H1 (cell line): ENCODE measurements at regions not wholly inside any gene's neighbourhood (a gene's known extent, or its start where the extent isn't known, plus 50 kb on each side); places are given as distances from the start of the nearest gene placed in this dataset.

Experiments
- CTCF ChIA-PET: fragments of 300-600 bp; sonication (Branson Sonifier 250); formaldehyde crosslinking; loops from one replicate; lab custom pipeline; 2021; ENCODE audit not compliant: partially characterized antibody; lab: Charles Lee
- POLR2A ChIA-PET: fragments of 300-600 bp; sonication (Branson Sonifier 250); formaldehyde crosslinking; loops from one replicate; lab custom pipeline; 2021; ENCODE audit warnings: inconsistent platforms; ENCODE audit not compliant: partially characterized antibody; lab: Charles Lee
- DNase-seq, 2 experiments: peaks; one replicate each; pipeline versions ENCODE4 v3.0.0 to v3.0.0-alpha.2; 2010 to 2022; ENCODE audit warnings: low spot score in 2 of 2, low read depth in 1 of 2, mixed read lengths in 1 of 2
- FAIRE-seq: peaks from 2 replicates; lab custom pipeline; 2011; peaks lifted over from hg19 to GRCh38; lab: Jason Lieb, UNC
- H2AFZ ChIP-seq: 2 replicates; pipeline ENCODE4 v1.8.1; 2012; ENCODE audit warnings: low read length, inconsistent platforms
- H2AK5ac ChIP-seq: 2 replicates; pipeline ENCODE4 v1.6.1; 2013; ENCODE audit warnings: low read depth, low read length
- H2BK120ac ChIP-seq: replicated peaks from 2 replicates; pipeline ENCODE3; 2013; ENCODE audit warnings: low read depth, low read length, inconsistent platforms
- H2BK12ac ChIP-seq: 2 replicates; pipeline ENCODE4 v1.6.1; 2013; ENCODE audit warnings: low read depth, low read length
- H2BK15ac ChIP-seq: 2 replicates; pipeline ENCODE4 v1.6.1; 2013; ENCODE audit warnings: low read length
- H2BK20ac ChIP-seq: 2 replicates; pipeline ENCODE4 v1.6.1; 2013; ENCODE audit warnings: low read length
- H2BK5ac ChIP-seq: 2 replicates; pipeline ENCODE4 v1.6.1; 2013; ENCODE audit warnings: low read depth, low read length
- H3K14ac ChIP-seq: 2 replicates; pipeline ENCODE4 v1.6.1; 2013; ENCODE audit warnings: inconsistent platforms; ENCODE audit not compliant: insufficient read length
- H3K18ac ChIP-seq: 2 replicates; pipeline ENCODE4 v1.6.1; 2013; ENCODE audit warnings: low read length; ENCODE audit errors: extremely low read depth
- H3K23ac ChIP-seq: 2 replicates; pipeline ENCODE4 v1.6.1; 2013; ENCODE audit warnings: inconsistent platforms; ENCODE audit not compliant: insufficient read length
- H3K23me2 ChIP-seq: 2 replicates; pipeline ENCODE4 v1.6.1; 2013; ENCODE audit warnings: low read depth, low read length
- H3K27ac ChIP-seq: 2 replicates; pipeline ENCODE4 v1.6.1; 2011; ENCODE audit warnings: low read depth, low read length, inconsistent platforms
- H3K27me3 ChIP-seq, 4 experiments: replicated peaks in 1 of 4; 1 replicate in 1 of 4; 2 replicates in 3 of 4; pipeline versions ENCODE4 v1.6.1 to v1.8.1; 2011 to 2013; ENCODE audit warnings: low read length in 3 of 4, mild to moderate bottlenecking in 3 of 4, inconsistent platforms in 2 of 4, mixed read lengths in 2 of 4, moderate library complexity in 1 of 4; ENCODE audit not compliant: control insufficient read depth in 3 of 4, insufficient read depth in 3 of 4; ENCODE audit errors: extremely low read depth in 1 of 4
- H3K36me3 ChIP-seq, 4 experiments: 2 replicates each; pipeline versions ENCODE4 v1.6.1 to v1.8.1; 2011 to 2013; ENCODE audit warnings: mild to moderate bottlenecking in 4 of 4, low read length in 3 of 4, moderate library complexity in 2 of 4, control low read depth in 1 of 4, inconsistent platforms in 1 of 4; ENCODE audit not compliant: insufficient read depth in 4 of 4, control insufficient read depth in 2 of 4
- H3K4ac ChIP-seq: replicated peaks from 2 replicates; pipeline ENCODE3; 2013; ENCODE audit warnings: low read length, low read depth, mixed read lengths, inconsistent platforms; ENCODE audit not compliant: insufficient read length
- H3K4me1 ChIP-seq, 4 experiments: replicated peaks in 1 of 4; 1 replicate in 1 of 4; 2 replicates in 3 of 4; pipeline versions ENCODE4 v1.6.1 to v1.8.1; 2011 to 2013; ENCODE audit warnings: low read length in 3 of 4, inconsistent platforms in 2 of 4, mixed read lengths in 1 of 4; ENCODE audit not compliant: insufficient read depth in 4 of 4, control insufficient read depth in 3 of 4
- H3K4me2 ChIP-seq, 2 experiments: 2 replicates each; pipeline versions ENCODE4 v1.6.1 to v1.8.1; 2011 to 2013; ENCODE audit warnings: low read depth in 2 of 2, low read length in 2 of 2, control low read depth in 1 of 2, inconsistent platforms in 1 of 2, mild to moderate bottlenecking in 1 of 2; ENCODE audit not compliant: insufficient read depth in 1 of 2
- H3K4me3 ChIP-seq, 4 experiments: fragments of 200-600, 300-600 bp in 1 of 4; sonication (generic), shearing (Covaris generic), sonication (Bioruptor Twin) in 1 of 4; 2 replicates each; pipeline versions ENCODE4 v1.5.1 to v1.8.1; 2011 to 2016; ENCODE audit warnings: low read length in 4 of 4, low read depth in 3 of 4, control low read depth in 2 of 4, inconsistent platforms in 2 of 4, mild to moderate bottlenecking in 2 of 4, mixed read lengths in 1 of 4, moderate library complexity in 1 of 4; ENCODE audit not compliant: insufficient read depth in 2 of 4; ENCODE audit errors: extremely low read depth in 1 of 4
- H3K56ac ChIP-seq: replicated peaks from 2 replicates; pipeline ENCODE3; 2013; ENCODE audit warnings: low read depth, mild to moderate bottlenecking, mixed read lengths, low read length, inconsistent platforms; ENCODE audit not compliant: insufficient read length
- H3K79me1 ChIP-seq: 2 replicates; pipeline ENCODE4 v1.6.1; 2013; ENCODE audit warnings: low read depth, low read length, control low read depth
- H3K79me2 ChIP-seq, 2 experiments: 2 replicates each; pipeline versions ENCODE4 v1.6.1 to v1.8.1; 2012 to 2013; ENCODE audit warnings: low read length in 2 of 2, mild to moderate bottlenecking in 2 of 2, inconsistent platforms in 1 of 2; ENCODE audit not compliant: insufficient read depth in 2 of 2, control insufficient read depth in 1 of 2
- H3K9ac ChIP-seq, 4 experiments: replicated peaks in 1 of 4; 1 replicate in 1 of 4; 2 replicates in 3 of 4; pipeline versions ENCODE4 v1.6.1 to v1.8.1; 2011 to 2013; ENCODE audit warnings: low read depth in 3 of 4, low read length in 3 of 4, control low read depth in 2 of 4, mild to moderate bottlenecking in 2 of 4, moderate library complexity in 2 of 4, inconsistent platforms in 1 of 4; ENCODE audit errors: extremely low read depth in 1 of 4
- H3K9me3 ChIP-seq, 2 experiments: 2 replicates each; pipeline versions ENCODE4 v1.6.1 to v1.8.1; 2012 to 2013; ENCODE audit warnings: mild to moderate bottlenecking in 2 of 2, moderate library complexity in 2 of 2, control low read depth in 1 of 2, inconsistent platforms in 1 of 2, low read depth in 1 of 2, low read length in 1 of 2, mixed read lengths in 1 of 2; ENCODE audit not compliant: insufficient read depth in 2 of 2
- H4K20me1 ChIP-seq, 2 experiments: replicated peaks in 1 of 2; 2 replicates each; pipeline versions ENCODE3 to v1.8.1; 2011 to 2013; ENCODE audit warnings: inconsistent platforms in 2 of 2, low read length in 2 of 2, mild to moderate bottlenecking in 1 of 2; ENCODE audit not compliant: insufficient read depth in 2 of 2, control insufficient read depth in 1 of 2
- H4K5ac ChIP-seq: 2 replicates; pipeline ENCODE4 v1.6.1; 2013; ENCODE audit warnings: low read length, low read depth, mixed read lengths, inconsistent platforms; ENCODE audit not compliant: insufficient read length
- H4K8ac ChIP-seq: 2 replicates; pipeline ENCODE4 v1.8.0; 2013; ENCODE audit warnings: mild to moderate bottlenecking, moderate library complexity, low read length, inconsistent platforms; ENCODE audit not compliant: insufficient read depth; ENCODE audit errors: extremely low read depth
- H4K91ac ChIP-seq: replicated peaks from 2 replicates; pipeline ENCODE3; 2013; ENCODE audit warnings: low read length, mixed read lengths, inconsistent platforms; ENCODE audit not compliant: insufficient read length
- TBP ChIP-seq: IDR thresholded peaks from 2 replicates; pipeline ENCODE4 v1.6.1; 2011; ENCODE audit warnings: low read depth, low read length, improper control_type of control experiment
- TEAD4 ChIP-seq: IDR thresholded peaks from 2 replicates; pipeline ENCODE4 v1.6.1; 2012; ENCODE audit warnings: low read depth, low read length, inconsistent platforms, mixed read lengths
- WGBS, 2 experiments: shearing (Covaris generic) in 1 of 2; methylation state at CpG; one replicate each; pipeline versions ENCODE4 v1.1.6 to v1.1.7; 2013 to 2015; ENCODE audit warnings: low lambda C conversion rate in 2 of 2, mixed read lengths in 2 of 2, inconsistent platforms in 1 of 2, low coverage in 1 of 2, missing lambda C conversion rate in 1 of 2; ENCODE audit not compliant: insufficient replicate concordance in 2 of 2, insufficient coverage in 1 of 2, insufficient read length in 1 of 2; ENCODE audit errors: extremely low coverage in 1 of 2, missing lambda C conversion rate in 1 of 2; 5-methylcytosine and 5-hydroxymethylcytosine counted together

DNA sequence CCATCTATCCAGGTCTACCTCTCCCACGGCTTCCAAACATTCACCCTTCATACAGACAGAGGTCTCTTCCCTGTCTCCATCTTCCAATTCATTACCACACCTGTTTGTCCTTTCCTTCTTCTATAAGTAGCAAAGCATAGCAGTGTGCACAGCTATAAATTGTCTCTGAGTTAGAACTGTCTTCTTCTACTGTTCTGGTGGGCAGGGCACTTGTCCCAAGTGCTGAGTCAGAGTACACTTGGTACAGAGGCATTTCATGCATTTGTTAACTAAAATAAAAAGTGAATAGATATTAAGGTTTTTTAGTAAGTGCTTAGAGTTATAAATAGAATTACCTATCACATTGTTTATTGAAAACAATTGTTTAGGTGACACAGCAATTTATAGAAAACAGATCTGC lies 150.1 kb upstream of the CCDC54 start:
- Histone ChIP-seq H2BK5ac (no peak overlapping the region), H3K4ac (no peak overlapping the region), H2BK15ac (no peak overlapping the region), H3K4me1 (no peaks in the 10 kb centered on the region), H3K27me3 (no peaks in the 10 kb centered on the region), H4K8ac (no peak overlapping the region), H3K9ac (no peak overlapping the region), H3K18ac (no peak overlapping the region), H3K9me3 (peaks cover 0 to 2% of the 10 kb centered on the region in 2 experiments; a peak in 1 of 4 replicates), H3K79me1 (no peaks in the 10 kb centered on the region), H2AK5ac (no peak overlapping the region), H4K91ac (no peak overlapping the region), H2BK20ac (no peak overlapping the region), H3K4me3 (no peak overlapping the region), H3K36me3 (no peaks in the 10 kb centered on the region), H3K23me2 (no peaks in the 10 kb centered on the region), H3K56ac (no peak overlapping the region), H3K27ac (no peak overlapping the region), H4K20me1 (no peaks in the 10 kb centered on the region), H4K5ac (no peak overlapping the region), H3K23ac (no peak overlapping the region), H2BK12ac (no peak overlapping the region), H2BK120ac (no peak overlapping the region), H3K79me2 (no peaks in the 10 kb centered on the region), H2AFZ (no peak overlapping the region), H3K14ac (no peak overlapping the region), H3K4me2 (no peak overlapping the region)
- FAIRE-seq (no peak), DNase-seq (no peak)
- CTCF ChIA-PET = interaction anchor here (1.6 kb wide), 2 partner anchors 9 to 109 kb away, joined by 3 to 6 read pairs; no protein-coding TSS in a partner anchor
- POLR2A ChIA-PET = no interaction called here
- WGBS, 2 experiments = 89% methylated on average over 1 of the region's 1 CpG; no CpG with 5 or more reads in 1 of the 2 experiments
- TF ChIP-seq TEAD4 (no peak), TBP (no peak)
